GM21786 (cell line): ENCODE measurements at regions not wholly inside any gene's neighbourhood (a gene's known extent, or its start where the extent isn't known, plus 50 kb on each side); places are given as distances from the start of the nearest gene placed in this dataset.
"Not testable (repeated sequence)": the region's sequence is repeated elsewhere in the genome, so short reads cannot be mapped to it uniquely, and the experiment has no call there.

Experiments
- ATAC-seq: cut with Tn5 transposase; IDR thresholded peaks from one replicate; pipeline ENCODE4 v1.9.1; 2021; ENCODE audit not compliant: unreplicated experiment

- ATAC-seq: no peak
Observed at GRCh38 chr5:57725658-57726504, 243.3 kb upstream of the ACTBL2 start.

- no peak for ATAC-seq
Observed at GRCh38 chr5:57724836-57725235, 242.2 kb upstream of the ACTBL2 start.

- no peak for ATAC-seq
Observed at GRCh38 chr5:57721226-57721625, 238.6 kb upstream of the ACTBL2 start.

GRCh38 chr5:57720656-57721055 is 238.0 kb upstream of the ACTBL2 start:
- ATAC-seq: no peak

GRCh38 chr5:57719216-57719615 is 236.6 kb upstream of the ACTBL2 start:
- no peak for ATAC-seq

GRCh38 chr5:57718155-57718554 is 235.5 kb upstream of the ACTBL2 start:
- ATAC-seq: no peak

GRCh38 chr5:57717555-57717954 is 234.9 kb upstream of the ACTBL2 start:
- no peak for ATAC-seq

GRCh38 chr5:57716661-57717060 is 234.1 kb upstream of the ACTBL2 start:
- ATAC-seq: no peak

GRCh38 chr5:57715296-57715695 is 232.7 kb upstream of the ACTBL2 start:
- no peak for ATAC-seq

GRCh38 chr5:57713535-57713934 is 230.9 kb upstream of the ACTBL2 start:
- not testable (repeated sequence) for ATAC-seq

- no peak for ATAC-seq
Observed at GRCh38 chr5:57711946-57712345, 229.3 kb upstream of the ACTBL2 start.

- ATAC-seq: no peak
Observed at GRCh38 chr5:57711471-57711870, 228.9 kb upstream of the ACTBL2 start.

GRCh38 chr5:57710126-57710525 is 227.5 kb upstream of the ACTBL2 start:
- ATAC-seq: no peak

- no peak for ATAC-seq
Observed at GRCh38 chr5:57705769-57706168, 223.2 kb upstream of the ACTBL2 start.

- ATAC-seq: no peak
Observed at GRCh38 chr5:57703721-57704120, 221.1 kb upstream of the ACTBL2 start.

- ATAC-seq: no peak
Observed at GRCh38 chr5:57700484-57700883, 217.9 kb upstream of the ACTBL2 start.

- no peak for ATAC-seq
Observed at GRCh38 chr5:57700072-57700471, 217.5 kb upstream of the ACTBL2 start.

- ATAC-seq: no peak
Observed at GRCh38 chr5:57698802-57699201, 216.2 kb upstream of the ACTBL2 start.

GRCh38 chr5:57698086-57698485 is 215.5 kb upstream of the ACTBL2 start:
- ATAC-seq: no peak

GRCh38 chr5:57696825-57697570 is 214.4 kb upstream of the ACTBL2 start:
- no peak for ATAC-seq

- ATAC-seq: no peak
Observed at GRCh38 chr5:57696389-57696769, 213.8 kb upstream of the ACTBL2 start.

GRCh38 chr5:57695706-57696388 is 213.2 kb upstream of the ACTBL2 start:
- ATAC-seq: no peak
